Neural cell (in vitro differentiated cells): ENCODE measurements at regions not wholly inside any gene's neighbourhood (a gene's known extent, or its start where the extent isn't known, plus 50 kb on each side); places are given as distances from the start of the nearest gene placed in this dataset.

Source experiments
- EZH2 ChIP-seq: fragments of 200-600, 300-800 bp; shearing (Covaris generic), sonication (generic); IDR thresholded peaks from 2 replicates; pipeline ENCODE4 v1.6.1; 2014; ENCODE audit warnings: antibody characterized with exemption, low read length, borderline replicate concordance, mild to moderate bottlenecking; ENCODE audit not compliant: insufficient read depth, poor library complexity, severe bottlenecking
- TF ChIP-seq, protein P1 (sequence below): IDR thresholded peaks from 2 replicates; pipeline ENCODE4 v1.6.1; 2012; ENCODE audit warnings: borderline replicate concordance
- TF ChIP-seq, protein P2 (sequence below): fragments of 450-650 bp; IDR thresholded peaks from 2 replicates; pipeline ENCODE4 v1.5.1; 2014; ENCODE audit warnings: antibody characterized with exemption, mild to moderate bottlenecking, moderate library complexity; ENCODE audit not compliant: poor library complexity, severe bottlenecking

DNA sequence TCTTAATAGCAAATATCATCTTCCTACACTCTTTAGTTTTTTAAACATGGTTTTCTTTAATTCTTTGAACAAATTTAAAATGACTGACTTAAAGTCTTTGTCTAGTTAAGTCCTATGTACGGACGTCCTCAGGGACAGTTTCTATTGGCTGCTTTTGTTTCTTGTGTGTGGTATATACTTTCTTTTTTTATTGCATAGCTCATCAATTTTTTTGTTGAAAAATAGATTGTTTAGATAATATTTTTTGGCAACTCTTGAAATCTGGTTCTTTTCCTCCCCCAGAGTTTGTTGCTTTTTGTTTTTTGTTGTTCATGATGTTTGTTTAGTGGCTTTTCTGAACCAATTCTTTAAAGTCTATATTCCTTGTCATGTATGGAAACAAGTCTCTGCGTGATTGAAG is 479.8 kb downstream of the PREX1 start:
- TF ChIP-seq, protein P1, sequence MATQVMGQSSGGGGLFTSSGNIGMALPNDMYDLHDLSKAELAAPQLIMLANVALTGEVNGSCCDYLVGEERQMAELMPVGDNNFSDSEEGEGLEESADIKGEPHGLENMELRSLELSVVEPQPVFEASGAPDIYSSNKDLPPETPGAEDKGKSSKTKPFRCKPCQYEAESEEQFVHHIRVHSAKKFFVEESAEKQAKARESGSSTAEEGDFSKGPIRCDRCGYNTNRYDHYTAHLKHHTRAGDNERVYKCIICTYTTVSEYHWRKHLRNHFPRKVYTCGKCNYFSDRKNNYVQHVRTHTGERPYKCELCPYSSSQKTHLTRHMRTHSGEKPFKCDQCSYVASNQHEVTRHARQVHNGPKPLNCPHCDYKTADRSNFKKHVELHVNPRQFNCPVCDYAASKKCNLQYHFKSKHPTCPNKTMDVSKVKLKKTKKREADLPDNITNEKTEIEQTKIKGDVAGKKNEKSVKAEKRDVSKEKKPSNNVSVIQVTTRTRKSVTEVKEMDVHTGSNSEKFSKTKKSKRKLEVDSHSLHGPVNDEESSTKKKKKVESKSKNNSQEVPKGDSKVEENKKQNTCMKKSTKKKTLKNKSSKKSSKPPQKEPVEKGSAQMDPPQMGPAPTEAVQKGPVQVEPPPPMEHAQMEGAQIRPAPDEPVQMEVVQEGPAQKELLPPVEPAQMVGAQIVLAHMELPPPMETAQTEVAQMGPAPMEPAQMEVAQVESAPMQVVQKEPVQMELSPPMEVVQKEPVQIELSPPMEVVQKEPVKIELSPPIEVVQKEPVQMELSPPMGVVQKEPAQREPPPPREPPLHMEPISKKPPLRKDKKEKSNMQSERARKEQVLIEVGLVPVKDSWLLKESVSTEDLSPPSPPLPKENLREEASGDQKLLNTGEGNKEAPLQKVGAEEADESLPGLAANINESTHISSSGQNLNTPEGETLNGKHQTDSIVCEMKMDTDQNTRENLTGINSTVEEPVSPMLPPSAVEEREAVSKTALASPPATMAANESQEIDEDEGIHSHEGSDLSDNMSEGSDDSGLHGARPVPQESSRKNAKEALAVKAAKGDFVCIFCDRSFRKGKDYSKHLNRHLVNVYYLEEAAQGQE, result no peak
- TF ChIP-seq, protein P2, sequence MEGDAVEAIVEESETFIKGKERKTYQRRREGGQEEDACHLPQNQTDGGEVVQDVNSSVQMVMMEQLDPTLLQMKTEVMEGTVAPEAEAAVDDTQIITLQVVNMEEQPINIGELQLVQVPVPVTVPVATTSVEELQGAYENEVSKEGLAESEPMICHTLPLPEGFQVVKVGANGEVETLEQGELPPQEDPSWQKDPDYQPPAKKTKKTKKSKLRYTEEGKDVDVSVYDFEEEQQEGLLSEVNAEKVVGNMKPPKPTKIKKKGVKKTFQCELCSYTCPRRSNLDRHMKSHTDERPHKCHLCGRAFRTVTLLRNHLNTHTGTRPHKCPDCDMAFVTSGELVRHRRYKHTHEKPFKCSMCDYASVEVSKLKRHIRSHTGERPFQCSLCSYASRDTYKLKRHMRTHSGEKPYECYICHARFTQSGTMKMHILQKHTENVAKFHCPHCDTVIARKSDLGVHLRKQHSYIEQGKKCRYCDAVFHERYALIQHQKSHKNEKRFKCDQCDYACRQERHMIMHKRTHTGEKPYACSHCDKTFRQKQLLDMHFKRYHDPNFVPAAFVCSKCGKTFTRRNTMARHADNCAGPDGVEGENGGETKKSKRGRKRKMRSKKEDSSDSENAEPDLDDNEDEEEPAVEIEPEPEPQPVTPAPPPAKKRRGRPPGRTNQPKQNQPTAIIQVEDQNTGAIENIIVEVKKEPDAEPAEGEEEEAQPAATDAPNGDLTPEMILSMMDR, result no peak
- no peak for TF ChIP-seq EZH2
